Upper lobe of left lung (tissue), 6 donors: ENCODE measurements at regions not wholly inside any gene's neighbourhood (a gene's known extent, or its start where the extent isn't known, plus 50 kb on each side); places are given as distances from the start of the nearest gene placed in this dataset.

Experiments
- ATAC-seq, 2 donors: fragments of 200-7000 bp; cut with Tn5 transposase; one replicate each; pipeline ENCODE4 v1.9.1; 2022; ENCODE audit warnings: mild to moderate bottlenecking in 2 of 2, moderate library complexity in 2 of 2; ENCODE audit not compliant: low FRiP score in 2 of 2
- DNase-seq, 2 donors: peaks; one replicate each; pipeline ENCODE4 v3.0.0-alpha.2; 2019 to 2020
- H3K27ac ChIP-seq, 4 donors: fragments of 200-600 bp; sonication (generic); one replicate each; pipeline ENCODE4 v1.5.1; 2016 to 2019
- H3K27me3 ChIP-seq, 4 donors: fragments of 200-600 bp; sonication (generic); one replicate each; pipeline ENCODE4 v1.5.1; 2017 to 2019
- H3K36me3 ChIP-seq, 4 donors: fragments of 200-600 bp; sonication (generic); one replicate each; pipeline ENCODE4 v1.5.1; 2016 to 2019
- H3K4me1 ChIP-seq, 4 donors: fragments of 200-600 bp; sonication (generic); one replicate each; pipeline ENCODE4 v1.5.1; 2018 to 2019
- H3K4me3 ChIP-seq, 4 donors: fragments of 200-600 bp; sonication (generic); one replicate each; pipeline ENCODE4 v1.5.1; 2017 to 2019; ENCODE audit warnings: mild to moderate bottlenecking in 2 of 4, moderate library complexity in 1 of 4
- H3K9me3 ChIP-seq, 4 donors: fragments of 200-600 bp; sonication (generic); one replicate each; pipeline ENCODE4 v1.5.1; 2018 to 2019
- EP300 ChIP-seq, 4 donors: sonication (generic); formaldehyde crosslinking; IDR thresholded peaks; one replicate each; pipeline ENCODE4 v1.5.1; 2017; ENCODE audit warnings: antibody characterized with exemption in 4 of 4, control low read depth in 2 of 4
- POLR2A ChIP-seq, 4 donors: fragments of 450-650 bp; IDR thresholded peaks; one replicate each; pipeline ENCODE4 v1.5.1; 2016 to 2017; ENCODE audit warnings: antibody characterized with exemption in 4 of 4, mild to moderate bottlenecking in 2 of 4
- POLR2AphosphoS5 ChIP-seq, 2 donors: sonication (generic); formaldehyde crosslinking; IDR thresholded peaks; one replicate each; pipeline ENCODE4 v1.5.1; 2017; ENCODE audit warnings: antibody characterized with exemption in 2 of 2
- WGBS, 2 donors: methylation state at CpG; one replicate each; pipeline ENCODE4 v1.1.5; 2017 to 2018; 5-methylcytosine and 5-hydroxymethylcytosine counted together
- TF ChIP-seq, protein P1 (sequence below), 6 experiments: fragments of 450-650 bp in 4 of 6; fragments of 200-600 bp in 2 of 6; sonication (generic) in 2 of 6; IDR thresholded peaks; one replicate each; pipeline ENCODE4 v1.5.1; 2016 to 2019; ENCODE audit warnings: antibody characterized with exemption in 6 of 6
- donor health status: DM: no; HTN: no; CAD: no; lungs with moderate emphysema.
- donor health status: DM: no; HTN: yes; CAD: no; lungs with severe emphysema.

DNA sequence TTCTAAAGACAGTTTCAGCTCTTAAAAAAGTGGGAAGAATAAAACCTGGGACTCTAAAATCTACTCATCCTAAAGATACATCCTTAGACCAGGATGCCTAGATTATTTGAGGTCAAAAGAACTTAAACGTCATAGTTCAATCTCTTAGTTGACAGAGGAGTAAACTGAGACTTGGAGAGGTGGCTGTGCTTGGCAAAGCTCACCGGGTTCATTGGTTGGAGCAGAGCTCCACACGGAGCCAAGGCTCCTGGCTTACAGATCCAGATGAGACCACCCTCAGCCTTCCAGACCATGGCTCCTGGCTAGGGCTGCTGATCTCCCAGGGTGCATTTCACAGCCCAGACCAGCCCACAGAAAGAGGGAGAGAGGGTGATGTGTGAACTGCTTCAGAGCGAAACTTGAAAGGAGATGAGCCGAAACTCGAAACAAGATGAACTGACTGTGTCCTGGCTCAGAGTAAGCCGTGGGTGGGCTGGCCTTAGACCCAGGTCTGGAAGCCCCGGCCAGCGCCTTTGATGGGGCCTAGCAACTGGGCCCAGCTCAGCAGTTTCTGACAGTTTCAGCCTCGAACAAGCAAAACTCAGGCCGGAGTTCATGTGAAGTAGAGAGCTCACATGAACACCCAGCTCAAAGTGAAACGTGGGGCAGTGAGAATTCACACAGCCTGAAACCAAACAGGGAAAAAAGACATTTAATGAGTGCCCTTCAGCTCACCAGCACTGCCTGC is 1044.8 kb downstream of the BCL11B start:
- Histone ChIP-seq H3K27ac (no peak overlapping the region), H3K4me3 (no peak overlapping the region), H3K36me3 (no peaks in the 10 kb centered on the region), H3K4me1 (no peaks in the 10 kb centered on the region), H3K27me3 (no peaks in the 10 kb centered on the region), H3K9me3 (no peaks in the 10 kb centered on the region)
- peak in 1 of 2 donors; percentile 38 for ATAC-seq
- DNase-seq: peak in 1 of 2 donors; percentile 25
- TF ChIP-seq, protein P1, sequence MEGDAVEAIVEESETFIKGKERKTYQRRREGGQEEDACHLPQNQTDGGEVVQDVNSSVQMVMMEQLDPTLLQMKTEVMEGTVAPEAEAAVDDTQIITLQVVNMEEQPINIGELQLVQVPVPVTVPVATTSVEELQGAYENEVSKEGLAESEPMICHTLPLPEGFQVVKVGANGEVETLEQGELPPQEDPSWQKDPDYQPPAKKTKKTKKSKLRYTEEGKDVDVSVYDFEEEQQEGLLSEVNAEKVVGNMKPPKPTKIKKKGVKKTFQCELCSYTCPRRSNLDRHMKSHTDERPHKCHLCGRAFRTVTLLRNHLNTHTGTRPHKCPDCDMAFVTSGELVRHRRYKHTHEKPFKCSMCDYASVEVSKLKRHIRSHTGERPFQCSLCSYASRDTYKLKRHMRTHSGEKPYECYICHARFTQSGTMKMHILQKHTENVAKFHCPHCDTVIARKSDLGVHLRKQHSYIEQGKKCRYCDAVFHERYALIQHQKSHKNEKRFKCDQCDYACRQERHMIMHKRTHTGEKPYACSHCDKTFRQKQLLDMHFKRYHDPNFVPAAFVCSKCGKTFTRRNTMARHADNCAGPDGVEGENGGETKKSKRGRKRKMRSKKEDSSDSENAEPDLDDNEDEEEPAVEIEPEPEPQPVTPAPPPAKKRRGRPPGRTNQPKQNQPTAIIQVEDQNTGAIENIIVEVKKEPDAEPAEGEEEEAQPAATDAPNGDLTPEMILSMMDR (IDR thresholded peaks at IDR 0.05): no peak
- no peak for TF ChIP-seq EP300 (IDR thresholded peaks at IDR 0.05)
- TF ChIP-seq POLR2A (IDR thresholded peaks at IDR 0.05): no peak
- no peak for TF ChIP-seq POLR2AphosphoS5 (IDR thresholded peaks at IDR 0.05)
- 66 to 68% methylated on average over 12 of the region's 12 CpGs for WGBS, 2 donors

- WGBS, 2 donors: 74 to 88% methylated on average over 3 of the region's 3 CpGs
- DNase-seq (no peak), ATAC-seq (no peak)
- no peaks in the 10 kb centered on the region for H3K27me3 ChIP-seq
- no peaks in the 10 kb centered on the region for H3K36me3 ChIP-seq
- no peaks in the 10 kb centered on the region for H3K4me1 ChIP-seq
- no peak overlapping the region for H3K27ac ChIP-seq
- TF ChIP-seq EP300 (IDR thresholded peaks at IDR 0.05) (no peak), POLR2AphosphoS5 (IDR thresholded peaks at IDR 0.05) (no peak), POLR2A (IDR thresholded peaks at IDR 0.05) (no peak)
- TF ChIP-seq, protein P1 (IDR thresholded peaks at IDR 0.05): no peak
- H3K9me3 ChIP-seq: no peaks in the 10 kb centered on the region
- no peak overlapping the region for H3K4me3 ChIP-seq
These were observed 1044.3 kb downstream of the BCL11B start for GRCh38 chr14:98227727-98228111.

- H3K36me3 ChIP-seq: no peaks in the 10 kb centered on the region
- no peaks in the 10 kb centered on the region for H3K27me3 ChIP-seq
- H3K9me3 ChIP-seq: no peaks in the 10 kb centered on the region
- no peaks in the 10 kb centered on the region for H3K4me1 ChIP-seq
- H3K27ac ChIP-seq: no peak overlapping the region
- H3K4me3 ChIP-seq: no peak overlapping the region
- no peak for DNase-seq
- TF ChIP-seq, protein P1 (IDR thresholded peaks at IDR 0.05): no peak
- TF ChIP-seq POLR2A (IDR thresholded peaks at IDR 0.05): no peak
- no peak for TF ChIP-seq POLR2AphosphoS5 (IDR thresholded peaks at IDR 0.05)
- no peak for TF ChIP-seq EP300 (IDR thresholded peaks at IDR 0.05)
- ATAC-seq: no peak
- 64 to 66% methylated on average over 12 of the region's 12 CpGs for WGBS, 2 donors
These were observed 1042.2 kb downstream of the BCL11B start for GRCh38 chr14:98229656-98230366.

DNA sequence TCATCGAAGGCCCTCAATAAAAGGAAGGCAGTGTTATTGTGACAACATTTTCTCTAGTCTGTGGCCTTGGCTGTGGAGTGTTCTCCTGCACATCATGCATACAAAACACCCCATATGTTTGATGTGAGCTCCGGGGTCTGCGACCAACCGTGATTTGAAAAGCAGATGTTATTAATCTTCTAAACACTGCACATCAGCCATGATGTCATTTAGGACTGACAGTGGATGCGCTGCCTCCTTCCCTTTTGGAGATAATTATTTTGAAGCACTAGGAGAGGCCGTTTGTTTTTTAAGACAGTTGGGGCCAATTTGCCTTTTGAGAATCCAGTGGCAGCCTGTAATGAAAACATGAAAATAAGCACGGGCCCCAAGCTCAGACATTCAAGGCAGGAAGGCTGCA is 1041.6 kb downstream of the BCL11B start:
- no peak for TF ChIP-seq POLR2A (IDR thresholded peaks at IDR 0.05)
- TF ChIP-seq POLR2AphosphoS5 (IDR thresholded peaks at IDR 0.05): no peak
- no peak for TF ChIP-seq EP300 (IDR thresholded peaks at IDR 0.05)
- TF ChIP-seq, protein P1 (IDR thresholded peaks at IDR 0.05): no peak
- no peak overlapping the region for H3K4me3 ChIP-seq
- H3K36me3 ChIP-seq: no peaks in the 10 kb centered on the region
- ATAC-seq: no peak
- H3K27ac ChIP-seq: no peak overlapping the region
- WGBS, 2 donors: 75 to 78% methylated on average over 7 of the region's 7 CpGs
- DNase-seq: no peak
- no peaks in the 10 kb centered on the region for H3K27me3 ChIP-seq
- H3K4me1 ChIP-seq: no peaks in the 10 kb centered on the region
- H3K9me3 ChIP-seq: no peaks in the 10 kb centered on the region
